ENCODE measurements at regions not wholly inside any gene's neighbourhood (a gene's known extent, or its start where the extent isn't known, plus 50 kb on each side); places are given as distances from the start of the nearest gene placed in this dataset.

- no peaks in the 10 kb centered on the region for H3K36me3 ChIP-seq (ENCODE audit: control insufficient read depth, low read length)
- no peaks in the 10 kb centered on the region for H3K9me2 ChIP-seq (replicated peaks; ENCODE audit: control insufficient read depth, low read length)
- no peaks in the 10 kb centered on the region for H3K79me2 ChIP-seq (ENCODE audit: control insufficient read depth, low read length)
- no peaks in the 10 kb centered on the region for H3K27me3 ChIP-seq (ENCODE audit: control insufficient read depth, low read length)
- H3K4me3 ChIP-seq (ENCODE audit: low read length) = no peak overlapping the region
- H3K9me3 ChIP-seq (ENCODE audit: control insufficient read depth, insufficient read depth, low read length) = no peaks in the 10 kb centered on the region
- no peaks in the 10 kb centered on the region for H3F3A ChIP-seq (ENCODE audit: control insufficient read depth, insufficient read depth)
- no peaks in the 10 kb centered on the region for H3K4me1 ChIP-seq (ENCODE audit: control insufficient read depth, low read length)
- no peak overlapping the region for H3K4me2 ChIP-seq (ENCODE audit: low read length)
- TF ChIP-seq EZH2phosphoT487 (IDR thresholded peaks at IDR 0.05; ENCODE audit: borderline replicate concordance, low read length) = no peak
- TF ChIP-seq CTCF (IDR thresholded peaks at IDR 0.05; ENCODE audit: low read depth, low read length, poor library complexity, severe bottlenecking) = peak; percentile 65
- no peaks in the 10 kb centered on the region for H4K20me1 ChIP-seq (ENCODE audit: control insufficient read depth, insufficient read depth, low read depth, low read length)
- no peak overlapping the region for H3K27ac ChIP-seq (ENCODE audit: low read depth, low read length)
These were observed 582.7 kb upstream of the PSMD7 start for GRCh38 chr16:73713778-73714495.

- Histone ChIP-seq H3K4me3 (ENCODE audit: low read length) (no peak overlapping the region), H3K9me2 (replicated peaks; ENCODE audit: control insufficient read depth, low read length) (no peaks in the 10 kb centered on the region), H4K20me1 (ENCODE audit: control insufficient read depth, insufficient read depth, low read depth, low read length) (no peaks in the 10 kb centered on the region), H3K27me3 (ENCODE audit: control insufficient read depth, low read length) (no peaks in the 10 kb centered on the region), H3K9me3 (ENCODE audit: control insufficient read depth, insufficient read depth, low read length) (no peaks in the 10 kb centered on the region), H3K79me2 (ENCODE audit: control insufficient read depth, low read length) (no peaks in the 10 kb centered on the region), H3K36me3 (ENCODE audit: control insufficient read depth, low read length) (no peaks in the 10 kb centered on the region), H3K4me1 (ENCODE audit: control insufficient read depth, low read length) (no peaks in the 10 kb centered on the region), H3F3A (ENCODE audit: control insufficient read depth, insufficient read depth) (no peaks in the 10 kb centered on the region), H3K27ac (ENCODE audit: low read depth, low read length) (no peak overlapping the region), H3K4me2 (ENCODE audit: low read length) (no peak overlapping the region)
- TF ChIP-seq CTCF (IDR thresholded peaks at IDR 0.05; ENCODE audit: low read depth, low read length, poor library complexity, severe bottlenecking) = no peak
- no peak for TF ChIP-seq EZH2phosphoT487 (IDR thresholded peaks at IDR 0.05; ENCODE audit: borderline replicate concordance, low read length)
These were observed 583.4 kb upstream of the PSMD7 start for GRCh38 chr16:73713251-73713650.

- TF ChIP-seq CTCF (IDR thresholded peaks at IDR 0.05; ENCODE audit: low read depth, low read length, poor library complexity, severe bottlenecking) (no peak), EZH2phosphoT487 (IDR thresholded peaks at IDR 0.05; ENCODE audit: borderline replicate concordance, low read length) (no peak)
- no peaks in the 10 kb centered on the region for H3K79me2 ChIP-seq (ENCODE audit: control insufficient read depth, low read length)
- no peak overlapping the region for H3K4me2 ChIP-seq (ENCODE audit: low read length)
- H3K9me2 ChIP-seq (replicated peaks; ENCODE audit: control insufficient read depth, low read length) = no peaks in the 10 kb centered on the region
- H4K20me1 ChIP-seq (ENCODE audit: control insufficient read depth, insufficient read depth, low read depth, low read length) = no peaks in the 10 kb centered on the region
- H3F3A ChIP-seq (ENCODE audit: control insufficient read depth, insufficient read depth) = no peaks in the 10 kb centered on the region
- H3K9me3 ChIP-seq (ENCODE audit: control insufficient read depth, insufficient read depth, low read length) = no peaks in the 10 kb centered on the region
- no peak overlapping the region for H3K27ac ChIP-seq (ENCODE audit: low read depth, low read length)
- H3K4me3 ChIP-seq (ENCODE audit: low read length) = no peak overlapping the region
- no peaks in the 10 kb centered on the region for H3K27me3 ChIP-seq (ENCODE audit: control insufficient read depth, low read length)
- no peaks in the 10 kb centered on the region for H3K4me1 ChIP-seq (ENCODE audit: control insufficient read depth, low read length)
- no peaks in the 10 kb centered on the region for H3K36me3 ChIP-seq (ENCODE audit: control insufficient read depth, low read length)
These were observed 585.1 kb upstream of the PSMD7 start for GRCh38 chr16:73711406-73712080.

Measured in DOHH2 (cell line).